Pons (tissue), 1 donor: ENCODE measurements at regions not wholly inside any gene's neighbourhood (a gene's known extent, or its start where the extent isn't known, plus 50 kb on each side); places are given as distances from the start of the nearest gene placed in this dataset.

Source experiments
- DNase-seq: peaks from one replicate; pipeline ENCODE4 v3.0.0-alpha.2; 2016; ENCODE audit warnings: low spot score

DNA sequence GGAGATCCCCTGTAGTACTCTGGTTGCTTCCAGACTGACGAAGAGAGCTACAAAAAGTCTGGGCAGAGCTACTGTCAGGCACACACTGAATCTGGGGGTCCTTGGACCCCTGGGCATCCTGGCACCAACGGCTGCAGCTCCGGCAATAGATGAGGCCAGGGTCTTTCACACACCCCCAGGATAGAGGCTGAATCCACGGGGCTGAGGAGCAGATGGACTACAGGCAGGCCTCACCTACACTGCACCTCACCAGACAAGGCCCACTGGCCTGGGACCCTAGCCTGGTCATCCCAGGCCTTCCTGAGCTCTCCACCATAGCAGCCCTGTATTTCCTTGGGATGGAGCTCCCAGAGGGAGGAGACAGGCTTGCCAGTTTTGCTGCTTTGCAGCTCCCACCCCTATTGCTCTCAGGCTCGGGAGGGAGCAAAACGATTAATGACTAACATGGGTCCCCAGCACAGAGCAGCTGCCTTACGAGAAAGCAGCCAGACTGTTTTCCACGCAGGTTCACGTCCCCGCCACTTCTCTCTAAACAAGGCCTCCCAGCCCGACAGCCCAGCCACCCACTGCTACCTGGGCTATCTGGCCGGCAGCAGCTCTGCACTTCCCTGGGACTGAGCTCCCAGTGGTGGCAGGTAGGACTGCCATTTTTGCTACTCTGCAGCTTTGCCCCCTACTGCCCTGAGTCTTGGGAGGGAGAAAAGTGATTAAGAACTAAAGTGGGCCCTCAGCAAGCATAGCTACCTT lies 1022.5 kb upstream of the ADGRL2 start:
- DNase-seq: no peak

DNA sequence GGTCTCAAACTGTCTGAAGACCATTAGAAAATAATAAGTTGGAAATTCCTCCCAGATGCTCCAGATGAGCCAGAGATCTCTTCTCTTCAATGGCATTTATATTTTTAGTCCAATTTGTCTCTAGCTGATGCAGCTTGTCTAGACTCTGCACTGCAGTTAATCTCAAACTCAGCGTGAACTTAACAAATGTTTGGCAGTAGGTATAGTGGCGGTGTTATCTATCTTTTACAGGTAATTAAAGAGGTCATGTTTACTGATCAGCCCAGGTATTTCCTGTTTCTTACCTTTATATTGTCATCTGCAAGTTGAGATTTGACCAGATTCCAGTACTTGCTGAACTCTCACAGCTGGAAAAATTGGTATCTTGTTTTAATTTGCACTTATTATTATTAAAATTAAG lies 1024.5 kb upstream of the ADGRL2 start:
- DNase-seq: no peak

DNA sequence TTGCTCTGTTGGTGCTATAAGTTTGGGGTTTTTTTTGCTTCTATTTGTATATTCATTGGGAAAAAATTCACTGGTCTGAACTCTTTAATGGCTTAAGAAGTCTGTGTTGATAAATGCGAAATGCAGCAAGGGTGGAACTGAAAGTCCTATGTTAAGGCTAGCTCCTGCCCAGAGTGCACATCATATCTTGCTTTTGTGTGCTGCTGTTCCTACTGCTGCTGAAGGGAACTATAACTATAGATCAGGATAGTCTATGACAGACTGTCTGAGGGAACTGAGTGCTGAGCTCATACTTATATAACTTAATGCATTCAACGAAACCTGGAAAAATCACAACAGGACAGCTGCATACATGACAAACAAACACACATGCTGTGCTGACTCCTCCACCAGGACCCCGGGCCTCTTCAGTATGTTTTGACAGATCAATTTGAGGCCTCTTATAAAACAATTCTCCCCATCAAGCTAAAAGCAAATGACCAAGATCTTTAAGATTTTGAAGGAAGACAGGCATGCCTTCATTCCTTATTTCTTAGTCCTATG lies 1031.5 kb upstream of the ADGRL2 start:
- DNase-seq: no peak

DNA sequence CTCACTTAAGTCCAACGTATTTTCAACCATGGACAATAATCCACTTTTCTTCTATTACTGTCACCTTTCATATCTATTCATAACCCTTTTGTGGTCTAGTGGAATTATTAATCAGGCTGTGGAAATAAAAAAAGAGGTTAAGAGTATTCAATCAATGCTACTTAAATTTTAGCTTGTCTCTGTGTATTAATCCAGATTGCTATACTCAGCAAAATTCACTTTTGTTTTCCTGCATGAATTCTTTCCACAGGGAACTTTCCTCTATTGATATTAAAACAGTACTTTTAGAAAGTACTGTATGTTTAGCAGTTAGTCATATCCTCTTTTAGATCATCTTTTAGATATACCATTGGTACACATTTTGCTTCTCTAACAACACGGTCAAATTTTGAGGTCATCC lies 1033.0 kb upstream of the ADGRL2 start:
- DNase-seq: no peak

DNA sequence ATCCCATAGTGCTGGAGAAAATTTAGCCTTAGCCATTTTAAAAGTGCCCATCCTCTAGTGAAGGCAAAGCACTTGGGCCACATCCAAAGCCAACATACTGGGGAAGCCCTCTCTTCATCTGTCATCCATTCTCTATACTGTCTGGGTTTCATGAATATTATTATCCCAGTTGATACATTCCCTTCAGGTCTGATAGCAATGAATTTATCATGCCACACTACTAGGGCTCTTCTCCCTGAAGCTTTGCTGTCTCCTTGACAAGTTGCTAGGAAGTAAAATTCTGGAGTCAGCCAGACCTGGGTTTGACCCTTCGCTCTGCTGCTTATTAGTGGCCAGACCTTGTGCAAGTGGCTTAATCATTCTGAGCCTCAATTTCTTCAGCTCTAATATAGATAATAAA lies 1041.4 kb upstream of the ADGRL2 start:
- no peak for DNase-seq

DNA sequence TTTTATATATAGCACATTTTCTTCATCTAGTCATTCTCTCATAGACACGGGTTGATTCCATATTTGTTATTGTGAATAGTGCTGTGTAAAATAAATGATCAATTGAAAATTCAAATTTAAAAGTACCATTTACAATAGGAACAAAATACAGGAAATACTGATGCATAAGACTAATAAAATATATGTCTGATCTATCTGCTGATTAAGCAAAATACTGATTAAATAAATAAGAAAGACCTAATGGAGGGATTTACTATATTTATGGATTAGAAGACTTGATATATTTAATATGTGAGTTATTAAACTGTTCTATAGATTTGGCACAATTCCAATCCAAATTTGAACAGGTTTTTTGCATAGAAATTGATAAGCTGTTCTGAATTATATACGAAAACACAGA lies 1044.8 kb upstream of the ADGRL2 start:
- DNase-seq: no peak

DNA sequence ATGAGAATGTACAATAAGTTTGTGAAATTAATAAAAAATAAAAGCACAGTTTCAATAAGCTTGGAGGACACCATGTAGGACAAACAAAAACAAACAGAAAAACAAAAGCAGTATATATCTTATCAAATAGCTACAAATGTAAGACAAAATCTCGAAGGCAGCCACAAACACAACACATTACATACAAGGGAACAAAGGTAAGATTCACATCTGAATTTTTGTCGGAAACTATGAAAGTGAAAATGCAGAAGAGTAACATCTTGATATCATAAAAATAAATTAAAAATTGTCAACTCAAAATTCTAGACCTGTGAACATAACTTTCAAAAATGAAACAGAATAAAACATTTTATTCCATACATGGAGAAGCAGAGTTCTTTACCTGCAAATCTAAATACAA lies 1049.5 kb upstream of the ADGRL2 start:
- DNase-seq: no peak

DNA sequence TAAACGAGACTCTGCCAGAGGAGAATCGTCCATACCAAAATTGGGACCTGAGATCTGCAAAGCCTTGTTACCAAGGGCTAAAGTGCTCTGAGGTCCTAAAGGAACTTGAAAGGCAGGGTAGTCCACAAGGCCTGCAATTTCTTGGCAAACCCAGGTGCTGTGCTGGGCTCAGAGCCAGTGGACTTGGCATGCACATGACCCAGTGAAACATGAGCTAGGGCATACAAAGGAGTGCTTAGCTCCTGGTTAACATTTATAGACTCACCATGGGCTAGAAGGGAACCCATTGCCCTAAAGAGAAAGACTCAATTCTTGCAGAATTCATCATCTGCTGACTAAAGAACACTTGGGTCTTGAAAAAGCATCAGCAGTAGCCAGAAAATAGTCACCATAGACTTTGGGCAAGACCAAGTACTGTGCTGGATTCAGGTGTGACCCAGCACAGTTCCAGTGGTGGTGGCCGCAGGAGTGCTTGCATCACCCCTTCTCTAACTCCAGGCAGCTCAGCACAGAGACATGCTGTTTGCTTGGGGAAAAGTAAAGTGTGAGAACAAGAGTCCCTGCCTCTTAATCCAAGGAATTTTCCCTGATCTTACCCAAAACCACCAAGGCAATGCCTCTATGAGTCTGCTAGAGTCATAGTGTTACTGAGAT lies 1069.4 kb upstream of the ADGRL2 start:
- DNase-seq: no peak

DNA sequence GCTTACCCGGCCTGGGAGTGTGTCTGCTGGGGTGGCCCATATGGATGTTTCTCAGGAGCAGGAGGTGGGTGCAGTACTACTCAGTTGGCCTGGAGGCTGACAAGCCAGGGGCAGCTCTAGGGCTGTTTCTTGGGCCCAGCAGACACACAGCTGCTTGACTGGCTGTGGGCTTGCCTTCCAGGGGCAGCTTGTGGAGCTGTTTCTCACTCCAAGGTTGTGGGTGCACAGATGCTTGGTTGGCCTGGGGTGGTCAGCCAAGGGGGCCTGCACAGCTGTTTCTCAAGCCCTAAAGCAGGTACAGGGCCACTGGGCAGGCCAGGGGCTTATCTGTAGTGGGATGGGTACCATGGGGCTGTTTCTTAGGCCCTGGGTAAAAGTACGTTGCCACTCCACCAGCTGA lies 1078.1 kb upstream of the ADGRL2 start:
- DNase-seq: no peak

DNA sequence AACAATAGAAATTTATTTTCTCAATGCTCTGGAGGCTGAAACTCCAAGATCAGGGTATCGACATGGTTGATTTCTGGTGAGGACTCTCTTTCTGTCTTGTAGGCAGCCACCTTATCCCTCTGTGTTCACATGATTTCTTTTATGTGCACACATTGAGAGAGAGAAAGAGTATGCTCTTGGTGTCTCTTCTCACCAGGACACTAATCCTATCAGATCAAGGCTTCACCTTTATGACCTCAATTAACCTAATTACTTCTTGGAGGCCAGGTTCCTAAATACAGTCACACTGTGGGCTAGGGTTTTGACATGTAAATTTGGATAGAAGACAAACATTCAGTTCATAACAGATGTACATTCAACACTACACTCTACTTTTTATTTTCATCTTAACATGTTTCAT lies 1094.2 kb upstream of the ADGRL2 start:
- DNase-seq: no peak

DNA sequence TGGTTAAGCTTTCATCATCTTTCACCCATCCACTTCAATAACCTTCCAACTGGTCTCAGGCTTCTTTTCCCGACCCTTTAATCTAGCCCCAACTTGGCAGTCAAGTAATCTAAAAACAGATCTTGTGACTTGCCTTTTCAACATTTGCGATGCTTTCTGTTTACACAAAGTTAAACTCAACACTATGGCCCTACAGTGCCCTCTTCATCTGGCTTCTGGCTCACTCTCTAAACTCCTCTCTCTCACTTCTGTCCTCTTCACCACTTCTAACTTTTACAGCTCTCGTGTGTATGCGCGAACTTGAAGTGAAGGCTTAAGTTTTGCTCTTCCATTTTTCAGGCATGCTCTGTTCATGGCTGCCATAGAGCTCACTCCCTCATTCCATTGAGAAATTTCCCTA lies 1122.3 kb upstream of the ADGRL2 start:
- no peak for DNase-seq

DNA sequence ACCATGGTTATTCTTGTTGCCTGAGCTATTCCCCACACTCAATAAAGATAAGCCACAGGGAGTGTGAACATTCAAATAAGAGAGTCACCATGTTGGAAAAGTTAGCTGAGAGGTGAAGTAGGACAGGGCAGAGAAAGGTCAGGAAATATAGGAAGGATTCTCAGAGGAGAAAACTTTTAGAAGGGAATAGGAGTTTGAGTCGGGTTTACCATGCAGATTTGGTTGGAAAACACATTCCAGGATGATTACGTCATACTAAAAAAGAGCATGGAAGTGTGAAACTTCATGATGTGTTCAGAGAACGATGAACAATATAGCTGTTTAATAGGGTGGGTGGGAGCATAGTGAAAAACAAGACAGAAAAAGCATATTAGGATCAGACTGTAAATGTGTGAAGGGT lies 1125.3 kb upstream of the ADGRL2 start:
- DNase-seq: no peak

DNA sequence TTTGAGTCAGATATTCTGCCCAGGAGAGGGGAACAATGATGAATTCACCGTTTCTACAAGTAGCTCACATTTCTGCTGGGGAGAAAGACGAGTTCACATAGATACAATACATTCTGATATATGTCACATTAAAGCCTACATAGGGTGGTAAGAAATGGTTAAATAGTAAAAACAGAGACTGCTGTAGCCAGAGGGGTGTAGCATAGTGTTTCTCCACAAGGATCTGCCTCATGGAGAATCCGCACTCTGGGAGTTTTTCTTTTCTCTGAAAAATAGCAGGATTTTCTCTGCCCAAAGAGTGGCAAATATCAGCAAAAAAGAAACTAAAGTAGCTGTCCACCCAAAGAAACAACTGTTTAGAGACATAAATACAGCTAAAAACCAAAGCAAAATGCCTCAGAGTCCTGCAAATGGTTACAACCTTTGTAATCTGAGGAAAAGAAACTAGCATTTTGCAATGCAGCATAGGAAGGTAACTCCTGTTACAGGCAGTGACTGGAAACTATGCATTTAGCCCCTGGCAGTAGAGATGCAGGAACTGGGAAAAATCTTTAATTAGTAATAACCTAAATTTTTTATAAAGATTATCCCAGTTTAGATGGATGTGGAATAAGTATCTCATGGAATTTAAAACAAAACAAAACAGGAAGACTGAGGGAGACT lies 1126.7 kb upstream of the ADGRL2 start:
- DNase-seq: no peak

DNA sequence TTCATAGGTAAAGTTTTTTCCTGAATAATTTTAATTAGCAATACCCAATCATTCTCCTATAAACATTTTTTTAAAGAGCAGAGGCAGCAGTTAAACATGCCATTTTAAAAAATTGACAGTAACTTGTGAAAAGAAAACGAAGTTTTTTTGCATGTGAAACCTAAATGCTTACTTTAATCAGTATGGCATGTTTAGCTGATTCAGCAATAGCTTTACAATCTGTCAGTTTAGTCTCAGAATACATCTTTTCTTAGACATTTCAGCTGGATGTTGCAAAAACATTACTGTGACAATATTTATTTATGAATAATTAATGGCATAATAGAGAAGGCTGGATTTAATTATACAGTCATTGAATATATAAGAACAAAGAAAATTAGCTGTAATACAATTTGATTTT lies 1132.4 kb upstream of the ADGRL2 start:
- DNase-seq: no peak

DNA sequence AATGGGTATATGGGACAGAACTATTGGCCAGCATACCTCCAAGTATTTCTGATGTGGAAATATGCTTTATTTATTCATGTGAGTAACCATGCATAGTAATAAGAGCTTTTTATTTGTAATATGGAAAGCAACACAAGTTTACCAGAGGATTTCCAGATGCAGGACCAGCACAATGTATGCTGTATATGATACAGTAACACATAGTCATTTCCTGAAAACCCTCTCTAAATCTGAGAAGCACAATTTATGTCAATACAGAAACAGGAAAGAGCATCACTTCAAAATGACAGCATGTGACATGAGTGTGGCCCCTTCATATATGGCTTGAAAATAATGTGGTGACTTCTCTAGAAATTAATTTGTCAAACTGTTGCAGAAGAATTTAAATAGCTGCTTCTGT lies 1134.7 kb upstream of the ADGRL2 start:
- no peak for DNase-seq

DNA sequence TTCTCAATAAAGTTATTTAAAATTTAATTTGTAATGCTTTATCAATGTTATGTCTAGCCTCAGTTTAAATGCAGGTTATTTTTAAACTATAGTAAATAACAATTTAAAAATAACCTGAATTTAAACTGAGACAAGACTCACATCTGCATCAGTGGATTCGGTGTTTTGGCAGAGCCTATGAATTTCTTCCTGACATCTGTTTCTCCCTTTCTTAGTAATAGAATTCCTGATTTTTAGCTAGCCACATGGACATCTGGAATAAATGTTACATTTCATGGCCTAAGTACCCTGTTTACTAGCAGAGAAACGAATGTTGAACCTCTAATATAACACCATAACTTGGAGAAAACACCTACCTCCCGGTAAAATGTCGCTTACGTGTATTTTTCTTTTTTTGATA lies 1141.6 kb upstream of the ADGRL2 start:
- DNase-seq: no peak

DNA sequence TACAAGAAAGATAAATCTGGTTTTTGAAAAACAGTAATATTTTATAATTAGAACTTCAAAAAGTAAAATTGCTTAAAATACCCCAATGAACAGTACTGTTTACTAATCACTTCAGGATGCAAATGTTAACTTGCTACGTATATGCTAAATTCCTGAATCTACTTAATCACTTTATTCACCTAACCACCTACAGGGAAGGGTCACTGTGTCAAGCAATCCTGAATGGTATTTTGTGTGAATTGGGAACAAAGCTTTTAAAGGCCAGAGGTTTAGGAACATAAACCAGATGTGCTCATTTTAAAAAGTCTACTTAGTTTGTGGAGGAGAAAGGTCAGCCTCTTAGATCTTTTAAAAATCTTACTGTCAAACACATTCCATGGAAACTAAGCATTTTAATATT lies 1143.0 kb upstream of the ADGRL2 start:
- DNase-seq: no peak

DNA sequence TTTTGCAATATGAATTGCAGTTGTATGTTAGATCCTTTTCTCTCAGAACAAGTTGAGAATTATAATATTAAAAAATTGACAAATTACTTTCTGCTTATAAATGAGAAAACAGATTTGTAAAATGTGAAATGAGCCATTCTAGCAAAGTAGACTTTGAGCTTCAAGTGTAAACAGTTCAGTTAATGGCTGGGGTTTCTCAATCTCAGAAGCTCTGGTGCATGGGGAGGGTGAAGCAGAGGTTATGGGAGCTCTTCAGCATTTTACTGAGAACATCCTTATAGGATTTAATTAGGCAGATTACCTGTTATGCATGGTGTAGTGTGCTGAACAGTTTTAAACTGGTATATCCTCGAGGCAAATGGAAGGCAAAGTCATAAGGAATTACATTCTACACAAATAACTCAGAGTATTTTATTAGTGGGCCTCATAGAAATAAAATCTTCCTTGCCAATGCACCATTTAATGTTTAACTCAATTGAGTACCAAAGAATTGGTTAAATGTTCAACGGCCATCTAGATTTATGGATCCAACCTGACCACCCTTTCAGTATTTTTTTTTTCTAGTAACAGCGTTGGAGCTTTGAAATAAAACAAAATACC lies 1143.6 kb upstream of the ADGRL2 start:
- no peak for DNase-seq

DNA sequence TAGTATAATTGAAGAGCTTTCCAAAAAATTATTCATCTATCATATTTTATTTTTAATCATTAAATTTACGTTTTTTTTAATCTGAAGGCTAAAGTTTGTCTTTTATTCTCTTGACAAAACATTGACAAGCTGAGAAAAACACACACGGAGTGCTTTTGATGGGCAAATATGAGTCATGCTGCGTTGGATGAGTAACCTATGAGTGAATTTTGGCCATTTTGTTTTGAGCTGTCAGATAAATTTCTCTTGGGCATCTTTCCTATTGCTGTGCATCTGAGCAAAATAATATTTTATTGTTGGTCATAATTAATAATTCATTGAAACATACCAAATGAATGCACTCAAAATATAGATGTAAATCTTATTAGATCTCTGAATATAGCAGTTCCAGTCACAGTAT lies 1144.1 kb upstream of the ADGRL2 start:
- DNase-seq: no peak

DNA sequence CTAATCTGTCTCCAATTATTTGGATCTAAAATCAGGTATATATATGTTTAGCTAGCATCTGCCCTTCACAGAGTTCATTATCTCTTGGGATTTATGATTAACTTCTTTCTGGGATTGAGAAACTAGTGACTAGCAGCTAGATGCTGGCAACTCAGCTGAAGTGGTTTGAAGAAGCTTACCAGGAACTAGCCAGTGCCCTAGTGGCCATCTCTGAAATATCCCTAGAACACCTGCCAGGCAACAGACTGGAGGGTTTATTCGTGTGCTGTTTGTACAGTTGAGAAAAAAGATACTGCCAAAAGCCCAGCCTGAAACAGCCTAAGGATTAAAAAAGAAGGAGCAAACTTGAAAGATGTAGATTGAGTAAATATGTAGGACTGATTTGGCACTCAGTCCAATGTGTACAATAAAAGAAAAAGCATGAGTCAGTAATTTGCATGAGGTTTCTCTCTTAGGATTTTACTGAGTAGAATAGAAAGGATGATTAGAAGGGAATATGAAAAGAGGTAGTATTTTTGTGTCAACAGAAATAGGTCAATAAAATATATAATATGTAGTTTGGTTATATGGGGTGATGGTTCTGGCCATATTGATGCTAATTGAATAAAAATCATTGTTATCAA lies 1144.6 kb upstream of the ADGRL2 start:
- no peak for DNase-seq

DNA sequence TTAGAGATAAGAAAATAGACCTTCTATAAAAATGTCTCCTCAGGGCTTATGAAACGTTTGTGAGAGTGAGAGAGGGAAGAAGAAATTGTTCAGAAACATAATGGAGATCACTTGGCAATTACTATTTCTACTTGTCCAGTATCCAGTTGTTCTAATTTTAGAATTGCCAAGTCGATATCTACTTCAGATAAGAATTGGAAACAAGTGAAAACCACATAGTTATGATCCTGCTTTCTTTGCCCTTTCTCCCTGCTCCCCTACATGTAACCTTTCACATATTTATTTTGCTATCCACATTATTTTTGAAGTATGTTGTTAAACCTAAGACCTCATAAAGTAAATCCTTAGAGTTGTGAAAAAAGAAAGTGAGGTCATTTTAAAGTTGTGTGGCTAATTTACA lies 1154.7 kb upstream of the ADGRL2 start:
- no peak for DNase-seq

DNA sequence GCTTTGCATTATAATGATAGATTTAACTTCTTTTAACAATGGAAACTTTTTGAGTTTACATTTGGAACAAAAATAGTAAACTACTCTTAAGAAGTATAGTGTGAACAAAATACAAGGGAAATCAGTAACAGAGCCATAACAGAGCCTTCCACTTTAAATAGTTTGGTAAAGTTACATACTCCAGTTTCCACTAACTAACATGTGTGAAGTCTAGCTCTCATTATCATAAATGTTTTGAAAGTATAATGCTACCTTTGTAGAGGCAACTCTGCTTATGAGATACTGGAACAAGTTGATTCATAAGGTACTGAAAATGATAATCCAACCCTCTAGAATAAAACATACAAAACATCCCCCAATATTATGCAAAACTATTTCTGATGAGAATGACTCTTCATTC lies 1155.1 kb upstream of the ADGRL2 start:
- DNase-seq: no peak
